Activated naive CD8-positive, alpha-beta T cell treated with anti-CD3 and anti-CD28 coated beads, Interleukin-2, amount 10 ng/mL, durations not matched to agents 7 days and 5 days (primary cell): ENCODE measurements at regions not wholly inside any gene's neighbourhood (a gene's known extent, or its start where the extent isn't known, plus 50 kb on each side); places are given as distances from the start of the nearest gene placed in this dataset. TPM values are rescaled to one million over a fixed set of nuclear protein-coding genes. Genes with fewer than 3 reads are reported as not detected.

Experiments
- ATAC-seq: fragments of 150-1000 bp; cut with Tn5 transposase; one replicate; pipeline ENCODE4 v1.10.0; 2021; ENCODE audit warnings: low read depth, moderate library complexity
- POLR2A ChIA-PET: fragments of 350-600 bp; sonication (Branson Sonifier 250); formaldehyde crosslinking; loops from one replicate; lab custom pipeline; 2021; ENCODE audit warnings: antibody characterized with exemption; lab: Charles Lee
- DNase-seq: peaks from one replicate; pipeline ENCODE4 v3.0.0; 2021
- H3K27ac Mint-ChIP-seq: one replicate; pipeline ENCODE4 v1.8.0; 2022; ENCODE audit warnings: mild to moderate bottlenecking, mixed read lengths
- H3K27me3 Mint-ChIP-seq: one replicate; pipeline ENCODE4 v1.8.0; 2022; ENCODE audit warnings: mild to moderate bottlenecking, moderate library complexity, mixed read lengths
- H3K36me3 Mint-ChIP-seq: one replicate; pipeline ENCODE4 v1.8.0; 2021; ENCODE audit warnings: mild to moderate bottlenecking, mixed read lengths
- H3K4me1 Mint-ChIP-seq: one replicate; pipeline ENCODE4 v1.8.0; 2021; ENCODE audit warnings: mixed read lengths
- H3K4me3 Mint-ChIP-seq: one replicate; pipeline ENCODE4 v1.8.0; 2022; ENCODE audit warnings: mild to moderate bottlenecking, moderate library complexity, mixed read lengths
- H3K9me3 Mint-ChIP-seq: one replicate; pipeline ENCODE4 v1.8.0; 2021; ENCODE audit warnings: mixed read lengths
- microRNA-seq: library from miRNA; unstranded; fragments of <30 nt; microRNA quantifications from one replicate; pipeline ENCODE4 v1.2.0, GENCODE V29; 2022

DNA sequence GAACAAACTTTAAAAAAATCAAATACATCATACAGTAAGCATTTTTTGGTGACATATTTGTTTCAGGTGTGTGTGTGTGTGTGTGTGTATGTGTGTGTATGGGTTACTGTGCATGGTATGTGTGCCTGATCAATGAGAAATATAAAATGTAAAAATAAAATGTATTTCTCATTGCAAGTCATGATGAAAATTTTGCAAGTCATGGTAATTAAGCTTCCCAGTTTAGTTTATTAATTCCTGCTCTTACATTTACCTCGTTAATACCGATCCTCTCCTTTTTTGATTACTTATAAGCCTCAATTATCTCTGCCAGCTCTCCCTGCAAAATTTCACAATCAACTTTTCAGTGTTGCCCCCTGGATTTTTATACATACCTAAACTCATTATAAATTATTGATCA is 114.6 kb upstream of the ADGRL3 start:
- no peaks in the 10 kb centered on the region for H3K27me3 Mint-ChIP-seq
- no peak for ATAC-seq

GRCh38 chr4:61086357-61086756 is 113.8 kb upstream of the ADGRL3 start:
- Mint-ChIP-seq H3K4me1 (no peaks in the 10 kb centered on the region), H3K4me3 (no peak overlapping the region), H3K9me3 (peaks cover 2% of the 10 kb centered on the region), H3K36me3 (no peaks in the 10 kb centered on the region), H3K27me3 (no peaks in the 10 kb centered on the region), H3K27ac (no peak overlapping the region)
- DNase-seq (no peak), ATAC-seq (no peak)
- POLR2A ChIA-PET: no interaction called here

More for the DNA sequence above, 114.6 kb upstream of the ADGRL3 start:
- no peaks in the 10 kb centered on the region for H3K4me1 Mint-ChIP-seq
- H3K9me3 Mint-ChIP-seq: peaks cover 2% of the 10 kb centered on the region
- H3K27ac Mint-ChIP-seq: no peak overlapping the region
- no peaks in the 10 kb centered on the region for H3K36me3 Mint-ChIP-seq
- no peak overlapping the region for H3K4me3 Mint-ChIP-seq
- POLR2A ChIA-PET: no interaction called here
- no peak for DNase-seq

DNA sequence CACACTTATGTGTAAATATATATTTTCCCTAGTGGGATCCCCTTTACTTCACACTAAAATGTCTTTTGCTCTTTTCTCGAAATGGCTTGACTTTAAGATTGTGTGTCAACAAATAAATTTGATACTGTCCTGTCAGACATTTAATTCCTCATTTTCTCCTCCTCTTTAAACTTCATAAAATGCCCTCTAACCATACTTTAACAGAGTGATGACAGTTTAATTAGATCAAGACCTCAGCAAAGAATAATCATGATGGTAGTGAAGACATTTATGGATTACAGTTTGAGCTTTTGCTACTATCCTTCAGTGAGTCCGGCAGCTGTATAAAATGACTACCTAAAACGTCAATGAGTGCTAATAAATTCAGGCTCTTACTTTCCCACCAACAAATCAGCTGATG is 113.1 kb upstream of the ADGRL3 start:
- Mint-ChIP-seq H3K4me1 (no peaks in the 10 kb centered on the region), H3K27me3 (no peaks in the 10 kb centered on the region), H3K36me3 (no peaks in the 10 kb centered on the region), H3K27ac (no peak overlapping the region), H3K4me3 (no peak overlapping the region), H3K9me3 (peaks cover 2% of the 10 kb centered on the region)
- POLR2A ChIA-PET: no interaction called here
- ATAC-seq (no peak), DNase-seq (no peak)

GRCh38 chr4:61094854-61095598 is 105.1 kb upstream of the ADGRL3 start:
- DNase-seq: no peak
- no peaks in the 10 kb centered on the region for H3K27me3 Mint-ChIP-seq
- ATAC-seq: no peak
- POLR2A ChIA-PET: no interaction called here
- peaks cover 2% of the 10 kb centered on the region for H3K9me3 Mint-ChIP-seq
- no peaks in the 10 kb centered on the region for H3K36me3 Mint-ChIP-seq
- H3K4me3 Mint-ChIP-seq: no peak overlapping the region
- no peaks in the 10 kb centered on the region for H3K4me1 Mint-ChIP-seq
- no peak overlapping the region for H3K27ac Mint-ChIP-seq

DNA sequence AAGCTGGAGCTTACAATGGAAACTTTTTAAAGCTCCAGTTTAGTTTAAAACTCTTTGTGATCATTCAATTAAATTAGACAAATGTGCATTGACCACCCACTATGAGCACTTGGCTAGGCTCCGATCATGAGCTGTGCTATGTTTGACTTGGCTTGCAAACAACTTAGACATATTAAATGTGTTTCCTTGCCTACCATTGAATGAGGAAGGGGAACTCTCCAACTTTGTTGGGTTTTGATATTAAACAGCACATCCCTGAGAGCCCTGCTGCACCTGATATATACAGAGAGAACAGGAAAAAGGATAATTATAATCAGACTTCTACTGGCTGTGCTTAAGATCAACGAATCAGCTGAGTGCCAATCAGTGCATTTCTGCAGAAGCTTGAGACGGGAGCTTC is 71.4 kb upstream of the ADGRL3 start:
- DNase-seq (no peak), ATAC-seq (no peak)
- Mint-ChIP-seq H3K36me3 (no peaks in the 10 kb centered on the region), H3K27ac (no peak overlapping the region), H3K4me3 (no peak overlapping the region), H3K9me3 (peaks cover 6% of the 10 kb centered on the region), H3K4me1 (no peaks in the 10 kb centered on the region), H3K27me3 (no peaks in the 10 kb centered on the region)
- POLR2A ChIA-PET: no interaction called here

DNA sequence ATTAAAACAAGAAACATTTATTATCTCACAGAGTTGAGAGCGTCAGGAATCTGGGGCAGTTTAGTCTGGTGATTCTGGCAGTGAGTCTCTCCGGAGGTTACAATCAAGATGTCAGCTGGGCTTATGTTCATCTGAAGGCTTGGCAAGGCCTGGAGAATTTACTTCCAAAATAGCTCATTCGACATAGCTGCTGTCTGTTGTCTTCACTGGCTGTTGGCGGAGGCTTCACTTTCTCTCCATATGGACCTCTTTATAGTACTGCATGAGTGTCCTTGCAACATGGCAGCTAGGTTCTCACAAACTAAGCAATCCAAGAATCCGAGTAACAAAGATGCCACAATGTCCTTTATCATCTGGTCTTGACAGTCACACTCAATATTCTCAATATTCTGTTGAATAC is 70.2 kb upstream of the ADGRL3 start:
- ATAC-seq (no peak), DNase-seq (no peak)
- no peak overlapping the region for H3K4me3 Mint-ChIP-seq
- POLR2A ChIA-PET: no interaction called here
- no peak overlapping the region for H3K27ac Mint-ChIP-seq
- H3K9me3 Mint-ChIP-seq: peaks cover 9% of the 10 kb centered on the region
- H3K27me3 Mint-ChIP-seq: no peaks in the 10 kb centered on the region
- no peaks in the 10 kb centered on the region for H3K36me3 Mint-ChIP-seq
- no peaks in the 10 kb centered on the region for H3K4me1 Mint-ChIP-seq

DNA sequence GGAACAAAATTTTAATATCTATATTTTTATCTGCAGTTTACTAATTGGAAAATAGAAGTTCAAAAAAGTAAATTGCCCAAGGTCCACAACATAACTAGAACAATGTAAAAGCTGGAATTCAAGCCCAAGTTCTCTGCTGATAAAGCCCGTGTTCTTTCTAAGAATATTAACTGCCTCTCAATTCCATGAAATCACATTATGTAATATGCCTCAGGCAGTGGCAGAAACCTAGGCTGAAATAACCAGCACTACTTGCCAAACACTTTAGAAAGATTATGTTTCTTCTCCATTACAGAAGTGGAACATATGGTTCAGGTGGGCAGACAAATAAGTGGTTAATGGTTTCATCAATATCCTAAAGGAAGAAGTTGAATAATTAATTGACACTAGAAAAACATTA is 56.7 kb upstream of the ADGRL3 start:
- POLR2A ChIA-PET: no interaction called here
- Mint-ChIP-seq H3K36me3 (no peaks in the 10 kb centered on the region), H3K9me3 (peaks cover 3% of the 10 kb centered on the region), H3K27ac (no peak overlapping the region), H3K4me3 (no peak overlapping the region), H3K27me3 (no peaks in the 10 kb centered on the region), H3K4me1 (no peaks in the 10 kb centered on the region)
- no peak for DNase-seq
- no peak for ATAC-seq

DNA sequence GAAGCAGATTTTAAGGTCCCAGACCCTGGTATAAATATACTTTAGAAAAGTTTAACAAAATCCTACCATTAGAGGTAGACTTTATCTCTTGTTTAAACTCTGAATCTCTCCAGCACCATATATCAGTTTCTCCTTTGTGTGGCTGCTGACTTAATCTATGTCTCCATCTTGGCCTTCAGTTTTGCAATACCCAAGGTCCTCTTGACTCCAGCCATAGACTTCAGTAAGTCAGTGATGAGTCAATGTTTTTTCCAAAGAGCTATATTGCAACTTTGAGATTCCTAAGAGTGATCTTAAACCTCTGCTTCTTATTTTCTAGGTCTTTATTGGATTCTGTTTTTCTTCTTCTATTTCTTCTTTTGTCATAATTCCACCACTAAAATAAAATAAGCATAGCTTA is 50.8 kb upstream of the ADGRL3 start:
- DNase-seq (no peak), ATAC-seq (no peak)
- POLR2A ChIA-PET: no interaction called here
- H3K27ac Mint-ChIP-seq: no peak overlapping the region
- no peak overlapping the region for H3K4me3 Mint-ChIP-seq
- no peaks in the 10 kb centered on the region for H3K36me3 Mint-ChIP-seq
- no peaks in the 10 kb centered on the region for H3K27me3 Mint-ChIP-seq
- H3K9me3 Mint-ChIP-seq: peaks cover 2% of the 10 kb centered on the region
- H3K4me1 Mint-ChIP-seq: no peaks in the 10 kb centered on the region

Small RNA genes in the stretch of these regions (microRNA-seq; reads per million reads assigned to microRNA genes)
- not detected for gene MIR548AG1
